ENCODE measurements at regions not wholly inside any gene's neighbourhood (a gene's known extent, or its start where the extent isn't known, plus 50 kb on each side); places are given as distances from the start of the nearest gene placed in this dataset.

GRCh38 chr16:26301516-26301915 is 609.8 kb downstream of the HS3ST4 start:
- no TSS peak for BruUV-seq (replicated peaks)
- no peaks in the 10 kb centered on the region for H3K9me3 ChIP-seq (replicated peaks; ENCODE audit: control insufficient read depth, insufficient read depth, low read length)
- no peaks in the 10 kb centered on the region for H4K20me1 ChIP-seq (ENCODE audit: control insufficient read depth, insufficient read depth)
- intact Hi-C loops (cut with micrococcal nuclease; ENCODE audit: unreplicated experiment) = no loop called here
- no peaks in the 10 kb centered on the region for H3K4me1 ChIP-seq (ENCODE audit: control insufficient read depth, insufficient read depth, low read length)
- H3K36me3 ChIP-seq (ENCODE audit: control insufficient read depth in 2 of 2, insufficient read depth in 2 of 2, low read length in 1 of 2) = no peaks in the 10 kb centered on the region
- ATAC-seq (no peak), FAIRE-seq (no peak), DNase-seq (ENCODE audit: low read depth, low spot score) (no peak)
- H3K27ac ChIP-seq (ENCODE audit: control insufficient read depth, insufficient read depth) = no peak overlapping the region
- TF ChIP-seq CEBPZ (IDR thresholded peaks at IDR 0.05; ENCODE audit: low read depth, low read length) (no peak), KDM1A (IDR thresholded peaks at IDR 0.05; ENCODE audit: borderline replicate concordance) (no peak), ZNF24 (IDR thresholded peaks at IDR 0.05) (no peak), ETV6 (conservative IDR thresholded peaks at IDR 0.05 in 1 of 2, IDR thresholded peaks at IDR 0.05 in 1 of 2; ENCODE audit: borderline replicate concordance in 1 of 2, low read depth in 1 of 2) (no peak)
- no peak overlapping the region for H2AFZ ChIP-seq (ENCODE audit: control insufficient read depth, low read depth, low read length)
- ChIA-PET RAD21 (ENCODE audit: unreplicated experiment) (no interaction called here), CTCF (no interaction called here), POLR2A (no interaction called here), SMC1A (ENCODE audit: uncharacterized antibody, unreplicated experiment) (no interaction called here)
- in situ Hi-C loops (cut with MboI) = no loop called here
- H3K9ac ChIP-seq (ENCODE audit: control insufficient read depth, insufficient read depth, low read length) = no peak overlapping the region
- 0% methylated on average over 2 of the region's 2 CpGs for WGBS (ENCODE audit: insufficient coverage, insufficient replicate concordance, low lambda C conversion rate, missing lambda C conversion rate)
- no peak overlapping the region for H3K4me2 ChIP-seq (ENCODE audit: control insufficient read depth, insufficient read depth)
- H3K4me3 ChIP-seq = no peak overlapping the region
- no peaks in the 10 kb centered on the region for H3K79me2 ChIP-seq (ENCODE audit: control insufficient read depth, insufficient read depth, low read length)
- H3K27me3 ChIP-seq (replicated peaks in 1 of 2; ENCODE audit: control insufficient read depth in 2 of 2, insufficient read depth in 2 of 2, low read length in 1 of 2) = no peaks in the 10 kb centered on the region

Measured in GM12878 (cell line).